ENCODE measurements at regions not wholly inside any gene's neighbourhood (a gene's known extent, or its start where the extent isn't known, plus 50 kb on each side); places are given as distances from the start of the nearest gene placed in this dataset.

DNA sequence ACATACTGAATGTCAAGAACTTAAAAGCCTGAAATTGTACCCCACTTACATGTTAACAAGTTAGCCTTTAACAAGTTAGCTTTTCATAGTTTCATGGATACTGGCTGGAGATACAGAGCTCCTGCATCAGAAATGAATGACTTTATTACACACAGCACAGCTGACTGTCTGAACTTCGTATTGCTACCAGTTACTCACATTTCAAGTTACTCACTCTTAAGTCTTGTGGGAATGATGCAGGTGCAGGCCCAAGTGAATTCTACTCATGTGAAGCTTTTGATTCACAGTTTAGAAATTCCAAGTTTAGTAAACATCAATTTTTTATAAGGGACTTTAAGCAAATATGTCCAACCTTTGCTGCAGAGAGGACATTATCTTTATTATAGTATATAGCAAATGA is 762.2 kb upstream of the PRR20A start:
- WGBS = 60% methylated on average over 1 of the region's 1 CpG
- no peak overlapping the region for H3K9ac ChIP-seq (ENCODE audit: low read depth in 1 of 2, low read length in 2 of 2)

DNA sequence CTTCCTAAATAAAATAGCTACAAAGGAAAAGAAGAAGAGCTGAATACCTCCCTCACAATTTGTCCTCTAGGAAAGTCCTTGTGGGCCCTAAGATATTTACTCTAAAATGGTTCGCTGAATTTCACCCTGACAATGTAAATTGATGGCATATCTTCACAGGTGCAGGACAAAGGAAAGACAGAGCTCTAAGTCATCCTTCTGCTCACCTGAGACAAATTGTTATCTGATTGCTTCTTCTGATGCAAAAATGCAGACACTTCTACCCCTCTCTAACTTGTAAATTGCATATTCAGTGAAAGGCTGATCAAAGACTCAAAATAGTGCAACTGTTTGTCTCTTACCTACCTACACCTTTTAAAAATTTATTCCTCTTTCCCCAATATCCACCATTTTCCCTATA is 747.2 kb upstream of the PRR20A start:
- H3K9ac ChIP-seq (ENCODE audit: low read depth in 1 of 2, low read length in 2 of 2) = no peak overlapping the region
- H3K27ac ChIP-seq (ENCODE audit: low read depth in 1 of 2, low read length in 2 of 2) = no peak overlapping the region
- no peak overlapping the region for H3K4me3 ChIP-seq (ENCODE audit: low read depth in 1 of 3, low read length in 3 of 3)
- peaks cover 0 to 2% (median 0%) of the 10 kb centered on the region in 4 donors for H3K9me3 ChIP-seq (ENCODE audit: control insufficient read depth in 4 of 4, low read length in 3 of 4)
- 53% methylated on average over 1 of the region's 1 CpG for WGBS
- no peaks in the 10 kb centered on the region for H3K36me3 ChIP-seq (ENCODE audit: control insufficient read depth in 4 of 4, insufficient read depth in 3 of 4, low read depth in 1 of 4, low read length in 3 of 4)
- no peaks in the 10 kb centered on the region for H3K27me3 ChIP-seq (ENCODE audit: control insufficient read depth in 4 of 4, insufficient read depth in 4 of 4, low read length in 3 of 4)
- no peaks in the 10 kb centered on the region for H3K4me1 ChIP-seq (ENCODE audit: control insufficient read depth in 4 of 4, insufficient read depth in 4 of 4, low read length in 3 of 4)
- DNase-seq (ENCODE audit: low spot score) = no peak
- no peak for TF ChIP-seq RXRA (IDR thresholded peaks at IDR 0.05)
- TF ChIP-seq YY1 (IDR thresholded peaks at IDR 0.05) = no peak
- no peak for TF ChIP-seq TAF1 (conservative IDR thresholded peaks at IDR 0.05)
- no peak for TF ChIP-seq FOXA1 (IDR thresholded peaks at IDR 0.05)
- TF ChIP-seq HNF4G (IDR thresholded peaks at IDR 0.05) = no peak
- no peak for TF ChIP-seq RAD21 (IDR thresholded peaks at IDR 0.05)
- no peak for TF ChIP-seq EGR1 (IDR thresholded peaks at IDR 0.05; ENCODE audit: low read depth in 2 of 2)
- TF ChIP-seq, protein P1, sequence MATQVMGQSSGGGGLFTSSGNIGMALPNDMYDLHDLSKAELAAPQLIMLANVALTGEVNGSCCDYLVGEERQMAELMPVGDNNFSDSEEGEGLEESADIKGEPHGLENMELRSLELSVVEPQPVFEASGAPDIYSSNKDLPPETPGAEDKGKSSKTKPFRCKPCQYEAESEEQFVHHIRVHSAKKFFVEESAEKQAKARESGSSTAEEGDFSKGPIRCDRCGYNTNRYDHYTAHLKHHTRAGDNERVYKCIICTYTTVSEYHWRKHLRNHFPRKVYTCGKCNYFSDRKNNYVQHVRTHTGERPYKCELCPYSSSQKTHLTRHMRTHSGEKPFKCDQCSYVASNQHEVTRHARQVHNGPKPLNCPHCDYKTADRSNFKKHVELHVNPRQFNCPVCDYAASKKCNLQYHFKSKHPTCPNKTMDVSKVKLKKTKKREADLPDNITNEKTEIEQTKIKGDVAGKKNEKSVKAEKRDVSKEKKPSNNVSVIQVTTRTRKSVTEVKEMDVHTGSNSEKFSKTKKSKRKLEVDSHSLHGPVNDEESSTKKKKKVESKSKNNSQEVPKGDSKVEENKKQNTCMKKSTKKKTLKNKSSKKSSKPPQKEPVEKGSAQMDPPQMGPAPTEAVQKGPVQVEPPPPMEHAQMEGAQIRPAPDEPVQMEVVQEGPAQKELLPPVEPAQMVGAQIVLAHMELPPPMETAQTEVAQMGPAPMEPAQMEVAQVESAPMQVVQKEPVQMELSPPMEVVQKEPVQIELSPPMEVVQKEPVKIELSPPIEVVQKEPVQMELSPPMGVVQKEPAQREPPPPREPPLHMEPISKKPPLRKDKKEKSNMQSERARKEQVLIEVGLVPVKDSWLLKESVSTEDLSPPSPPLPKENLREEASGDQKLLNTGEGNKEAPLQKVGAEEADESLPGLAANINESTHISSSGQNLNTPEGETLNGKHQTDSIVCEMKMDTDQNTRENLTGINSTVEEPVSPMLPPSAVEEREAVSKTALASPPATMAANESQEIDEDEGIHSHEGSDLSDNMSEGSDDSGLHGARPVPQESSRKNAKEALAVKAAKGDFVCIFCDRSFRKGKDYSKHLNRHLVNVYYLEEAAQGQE (IDR thresholded peaks at IDR 0.05) = no peak
- TF ChIP-seq HNF4A (conservative IDR thresholded peaks at IDR 0.05) = no peak
- TF ChIP-seq GABPA (IDR thresholded peaks at IDR 0.05 in 1 of 2, conservative IDR thresholded peaks at IDR 0.05 in 1 of 2) = no peak

More for the DNA sequence above, 762.2 kb upstream of the PRR20A start:
- no peak for TF ChIP-seq YY1 (IDR thresholded peaks at IDR 0.05)
- no peak for TF ChIP-seq HNF4A (conservative IDR thresholded peaks at IDR 0.05)
- TF ChIP-seq JUND (IDR thresholded peaks at IDR 0.05) = no peak
- TF ChIP-seq HNF4G (IDR thresholded peaks at IDR 0.05) = no peak
- TF ChIP-seq, protein P2, sequence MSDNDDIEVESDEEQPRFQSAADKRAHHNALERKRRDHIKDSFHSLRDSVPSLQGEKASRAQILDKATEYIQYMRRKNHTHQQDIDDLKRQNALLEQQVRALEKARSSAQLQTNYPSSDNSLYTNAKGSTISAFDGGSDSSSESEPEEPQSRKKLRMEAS (IDR thresholded peaks at IDR 0.05) = no peak
- TF ChIP-seq, protein P3, sequence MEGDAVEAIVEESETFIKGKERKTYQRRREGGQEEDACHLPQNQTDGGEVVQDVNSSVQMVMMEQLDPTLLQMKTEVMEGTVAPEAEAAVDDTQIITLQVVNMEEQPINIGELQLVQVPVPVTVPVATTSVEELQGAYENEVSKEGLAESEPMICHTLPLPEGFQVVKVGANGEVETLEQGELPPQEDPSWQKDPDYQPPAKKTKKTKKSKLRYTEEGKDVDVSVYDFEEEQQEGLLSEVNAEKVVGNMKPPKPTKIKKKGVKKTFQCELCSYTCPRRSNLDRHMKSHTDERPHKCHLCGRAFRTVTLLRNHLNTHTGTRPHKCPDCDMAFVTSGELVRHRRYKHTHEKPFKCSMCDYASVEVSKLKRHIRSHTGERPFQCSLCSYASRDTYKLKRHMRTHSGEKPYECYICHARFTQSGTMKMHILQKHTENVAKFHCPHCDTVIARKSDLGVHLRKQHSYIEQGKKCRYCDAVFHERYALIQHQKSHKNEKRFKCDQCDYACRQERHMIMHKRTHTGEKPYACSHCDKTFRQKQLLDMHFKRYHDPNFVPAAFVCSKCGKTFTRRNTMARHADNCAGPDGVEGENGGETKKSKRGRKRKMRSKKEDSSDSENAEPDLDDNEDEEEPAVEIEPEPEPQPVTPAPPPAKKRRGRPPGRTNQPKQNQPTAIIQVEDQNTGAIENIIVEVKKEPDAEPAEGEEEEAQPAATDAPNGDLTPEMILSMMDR (IDR thresholded peaks at IDR 0.05; ENCODE audit: low read depth, low read length, missing input control) = no peak
- TF ChIP-seq TAF1 (conservative IDR thresholded peaks at IDR 0.05) = no peak
- TF ChIP-seq NR2F2 (IDR thresholded peaks at IDR 0.05) = no peak
- TF ChIP-seq EGR1 (IDR thresholded peaks at IDR 0.05; ENCODE audit: low read depth in 2 of 2) = no peak
- TF ChIP-seq GABPA (IDR thresholded peaks at IDR 0.05 in 1 of 2, conservative IDR thresholded peaks at IDR 0.05 in 1 of 2) = no peak
- TF ChIP-seq RXRA (IDR thresholded peaks at IDR 0.05) = no peak
- no peak for TF ChIP-seq SP1 (IDR thresholded peaks at IDR 0.05)
- no peak for TF ChIP-seq FOXA2 (IDR thresholded peaks at IDR 0.05)
- TF ChIP-seq, protein P1 (IDR thresholded peaks at IDR 0.05) = no peak
- TF ChIP-seq, protein P4, sequence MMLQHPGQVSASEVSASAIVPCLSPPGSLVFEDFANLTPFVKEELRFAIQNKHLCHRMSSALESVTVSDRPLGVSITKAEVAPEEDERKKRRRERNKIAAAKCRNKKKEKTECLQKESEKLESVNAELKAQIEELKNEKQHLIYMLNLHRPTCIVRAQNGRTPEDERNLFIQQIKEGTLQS (IDR thresholded peaks at IDR 0.05) = no peak
- TF ChIP-seq, protein P5, sequence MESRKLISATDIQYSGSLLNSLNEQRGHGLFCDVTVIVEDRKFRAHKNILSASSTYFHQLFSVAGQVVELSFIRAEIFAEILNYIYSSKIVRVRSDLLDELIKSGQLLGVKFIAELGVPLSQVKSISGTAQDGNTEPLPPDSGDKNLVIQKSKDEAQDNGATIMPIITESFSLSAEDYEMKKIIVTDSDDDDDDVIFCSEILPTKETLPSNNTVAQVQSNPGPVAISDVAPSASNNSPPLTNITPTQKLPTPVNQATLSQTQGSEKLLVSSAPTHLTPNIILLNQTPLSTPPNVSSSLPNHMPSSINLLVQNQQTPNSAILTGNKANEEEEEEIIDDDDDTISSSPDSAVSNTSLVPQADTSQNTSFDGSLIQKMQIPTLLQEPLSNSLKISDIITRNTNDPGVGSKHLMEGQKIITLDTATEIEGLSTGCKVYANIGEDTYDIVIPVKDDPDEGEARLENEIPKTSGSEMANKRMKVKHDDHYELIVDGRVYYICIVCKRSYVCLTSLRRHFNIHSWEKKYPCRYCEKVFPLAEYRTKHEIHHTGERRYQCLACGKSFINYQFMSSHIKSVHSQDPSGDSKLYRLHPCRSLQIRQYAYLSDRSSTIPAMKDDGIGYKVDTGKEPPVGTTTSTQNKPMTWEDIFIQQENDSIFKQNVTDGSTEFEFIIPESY (IDR thresholded peaks at IDR 0.05) = no peak
- TF ChIP-seq RAD21 (IDR thresholded peaks at IDR 0.05) = no peak
- TF ChIP-seq FOXA1 (IDR thresholded peaks at IDR 0.05) = no peak
- H3K4me3 ChIP-seq (ENCODE audit: low read depth in 1 of 3, low read length in 3 of 3) = no peak overlapping the region
- DNase-seq (ENCODE audit: low spot score) = no peak
- H3K36me3 ChIP-seq (ENCODE audit: control insufficient read depth in 4 of 4, insufficient read depth in 3 of 4, low read depth in 1 of 4, low read length in 3 of 4) = no peaks in the 10 kb centered on the region
- H3K4me1 ChIP-seq (ENCODE audit: control insufficient read depth in 4 of 4, insufficient read depth in 4 of 4, low read length in 3 of 4) = no peaks in the 10 kb centered on the region
- no peak overlapping the region for H3K27ac ChIP-seq (ENCODE audit: low read depth in 1 of 2, low read length in 2 of 2)
- H3K9me3 ChIP-seq (ENCODE audit: control insufficient read depth in 4 of 4, low read length in 3 of 4) = peaks cover 0 to 5% (median 0%) of the 10 kb centered on the region in 4 donors
- H3K27me3 ChIP-seq (ENCODE audit: control insufficient read depth in 4 of 4, insufficient read depth in 4 of 4, low read length in 3 of 4) = no peaks in the 10 kb centered on the region
